PC-9 (cell line): ENCODE measurements at regions not wholly inside any gene's neighbourhood (a gene's known extent, or its start where the extent isn't known, plus 50 kb on each side); places are given as distances from the start of the nearest gene placed in this dataset.

Experiments
- EZH2 ChIP-seq: fragments of 200-600 bp; sonication (generic); IDR thresholded peaks from 2 replicates; pipeline ENCODE4 v1.8.0; 2017; ENCODE audit warnings: antibody characterized with exemption, low read depth
- TF ChIP-seq, protein P1 (sequence below): fragments of 200-600 bp; sonication (generic); conservative IDR thresholded peaks from 2 replicates; pipeline ENCODE4 v1.6.1; 2017; ENCODE audit warnings: mixed run types, antibody characterized with exemption, mild to moderate bottlenecking, moderate library complexity

DNA sequence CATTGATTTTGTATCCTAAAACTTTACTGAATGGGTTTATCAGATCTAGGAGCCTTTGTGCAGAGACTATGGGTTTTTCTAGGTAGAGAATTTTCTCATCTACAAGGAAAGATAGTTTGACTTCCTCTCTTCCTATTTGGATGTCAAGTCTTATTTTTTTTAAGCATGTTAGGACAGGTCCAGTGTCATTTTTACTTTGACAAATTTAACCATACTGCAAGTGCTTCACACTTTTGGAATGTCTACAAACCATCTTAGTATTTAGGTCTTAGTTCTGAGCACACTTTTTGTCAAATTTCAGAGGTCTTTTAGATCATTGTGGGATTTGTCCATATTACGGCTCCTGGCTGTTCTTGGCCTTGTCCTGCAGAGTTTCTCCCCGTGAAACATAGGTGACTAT lies 715.2 kb upstream of the RAG2 start:
- TF ChIP-seq, protein P1, sequence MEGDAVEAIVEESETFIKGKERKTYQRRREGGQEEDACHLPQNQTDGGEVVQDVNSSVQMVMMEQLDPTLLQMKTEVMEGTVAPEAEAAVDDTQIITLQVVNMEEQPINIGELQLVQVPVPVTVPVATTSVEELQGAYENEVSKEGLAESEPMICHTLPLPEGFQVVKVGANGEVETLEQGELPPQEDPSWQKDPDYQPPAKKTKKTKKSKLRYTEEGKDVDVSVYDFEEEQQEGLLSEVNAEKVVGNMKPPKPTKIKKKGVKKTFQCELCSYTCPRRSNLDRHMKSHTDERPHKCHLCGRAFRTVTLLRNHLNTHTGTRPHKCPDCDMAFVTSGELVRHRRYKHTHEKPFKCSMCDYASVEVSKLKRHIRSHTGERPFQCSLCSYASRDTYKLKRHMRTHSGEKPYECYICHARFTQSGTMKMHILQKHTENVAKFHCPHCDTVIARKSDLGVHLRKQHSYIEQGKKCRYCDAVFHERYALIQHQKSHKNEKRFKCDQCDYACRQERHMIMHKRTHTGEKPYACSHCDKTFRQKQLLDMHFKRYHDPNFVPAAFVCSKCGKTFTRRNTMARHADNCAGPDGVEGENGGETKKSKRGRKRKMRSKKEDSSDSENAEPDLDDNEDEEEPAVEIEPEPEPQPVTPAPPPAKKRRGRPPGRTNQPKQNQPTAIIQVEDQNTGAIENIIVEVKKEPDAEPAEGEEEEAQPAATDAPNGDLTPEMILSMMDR, result no peak
- no peak for TF ChIP-seq EZH2
